ENCODE measurements at regions not wholly inside any gene's neighbourhood (a gene's known extent, or its start where the extent isn't known, plus 50 kb on each side); places are given as distances from the start of the nearest gene placed in this dataset.

DNA sequence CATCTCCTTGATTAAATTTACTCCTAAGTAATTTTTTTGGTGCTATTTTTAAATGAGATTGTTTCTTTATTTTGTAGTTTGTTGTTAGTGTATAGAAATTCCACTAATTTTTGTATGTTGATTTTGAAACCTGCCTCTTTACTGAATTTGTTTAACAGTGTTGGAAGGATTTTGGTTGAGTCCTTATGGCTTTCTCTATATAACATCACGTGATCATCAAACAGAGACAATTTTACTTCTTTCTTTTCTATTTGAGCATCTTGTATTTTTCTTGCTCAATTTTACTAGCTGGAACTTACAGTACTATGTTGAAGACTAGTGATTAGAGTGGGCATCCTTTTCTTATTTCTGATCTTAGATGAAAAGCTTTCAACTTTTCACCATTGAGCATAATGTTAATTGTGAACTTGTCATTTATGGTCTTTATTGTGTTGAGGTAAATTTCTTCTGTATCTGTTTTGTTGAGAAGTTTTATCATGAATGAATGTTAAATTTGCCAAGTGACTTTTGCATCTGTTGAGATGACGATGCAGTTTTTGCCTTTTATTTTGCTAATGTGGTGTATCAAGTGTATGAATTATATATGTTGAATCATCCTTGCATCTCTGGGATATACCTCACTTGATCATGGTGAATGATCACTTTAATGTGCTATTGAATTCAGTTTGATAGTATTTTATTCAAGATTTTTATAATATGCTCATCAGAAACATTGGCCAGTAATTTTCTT lies 645.3 kb upstream of the DDX18 start:
- TF ChIP-seq, protein P1, sequence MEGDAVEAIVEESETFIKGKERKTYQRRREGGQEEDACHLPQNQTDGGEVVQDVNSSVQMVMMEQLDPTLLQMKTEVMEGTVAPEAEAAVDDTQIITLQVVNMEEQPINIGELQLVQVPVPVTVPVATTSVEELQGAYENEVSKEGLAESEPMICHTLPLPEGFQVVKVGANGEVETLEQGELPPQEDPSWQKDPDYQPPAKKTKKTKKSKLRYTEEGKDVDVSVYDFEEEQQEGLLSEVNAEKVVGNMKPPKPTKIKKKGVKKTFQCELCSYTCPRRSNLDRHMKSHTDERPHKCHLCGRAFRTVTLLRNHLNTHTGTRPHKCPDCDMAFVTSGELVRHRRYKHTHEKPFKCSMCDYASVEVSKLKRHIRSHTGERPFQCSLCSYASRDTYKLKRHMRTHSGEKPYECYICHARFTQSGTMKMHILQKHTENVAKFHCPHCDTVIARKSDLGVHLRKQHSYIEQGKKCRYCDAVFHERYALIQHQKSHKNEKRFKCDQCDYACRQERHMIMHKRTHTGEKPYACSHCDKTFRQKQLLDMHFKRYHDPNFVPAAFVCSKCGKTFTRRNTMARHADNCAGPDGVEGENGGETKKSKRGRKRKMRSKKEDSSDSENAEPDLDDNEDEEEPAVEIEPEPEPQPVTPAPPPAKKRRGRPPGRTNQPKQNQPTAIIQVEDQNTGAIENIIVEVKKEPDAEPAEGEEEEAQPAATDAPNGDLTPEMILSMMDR (conservative IDR thresholded peaks at IDR 0.05; ENCODE audit: low read length), result no peak
- TF ChIP-seq EZH2phosphoT487 (IDR thresholded peaks at IDR 0.05; ENCODE audit: borderline replicate concordance, low read depth, low read length), result no peak
